SU-DHL-6 (cell line): ENCODE measurements at regions not wholly inside any gene's neighbourhood (a gene's known extent, or its start where the extent isn't known, plus 50 kb on each side); places are given as distances from the start of the nearest gene placed in this dataset.

Experiments
- H2AFZ ChIP-seq: fragments of 200-600 bp; sonication (generic); 2 replicates; pipeline ENCODE4 v1.6.1; 2014; ENCODE audit warnings: low read depth, mild to moderate bottlenecking, moderate library complexity, mixed read lengths, antibody characterized with exemption, low read length; ENCODE audit not compliant: severe bottlenecking
- H3F3A ChIP-seq: fragments of 200-600 bp; shearing (Covaris generic); 2 replicates; pipeline ENCODE4 v1.6.0; 2016; ENCODE audit warnings: antibody characterized with exemption, mild to moderate bottlenecking; ENCODE audit not compliant: insufficient read depth
- H3K27ac ChIP-seq: fragments of 200-600 bp; sonication (generic); 2 replicates; pipeline ENCODE4 v1.5.1; 2016; ENCODE audit warnings: low read depth, mild to moderate bottlenecking, low read length, moderate library complexity, mixed read lengths
- H3K27me3 ChIP-seq: fragments of 200-600 bp; sonication (generic), shearing (Covaris generic); 2 replicates; pipeline ENCODE4 v1.6.0; 2014; ENCODE audit warnings: mild to moderate bottlenecking, low read length
- H3K36me3 ChIP-seq: fragments of 200-600 bp; sonication (generic); 2 replicates; pipeline ENCODE4 v1.6.1; 2014; ENCODE audit warnings: mild to moderate bottlenecking, low read length, mixed read lengths
- H3K4me2 ChIP-seq: fragments of 300-600, 200-600 bp; shearing (Covaris generic), sonication (generic); 2 replicates; pipeline ENCODE4 v1.6.0; 2014; ENCODE audit warnings: low read length, low read depth, mild to moderate bottlenecking; ENCODE audit not compliant: poor library complexity, severe bottlenecking
- H3K4me3 ChIP-seq: fragments of 200-600 bp; sonication (generic); 2 replicates; pipeline ENCODE4 v1.5.1; 2014; ENCODE audit warnings: antibody characterized with exemption, low read length, mild to moderate bottlenecking, mixed read lengths; ENCODE audit not compliant: insufficient read depth, poor library complexity, severe bottlenecking
- H3K79me2 ChIP-seq: fragments of 200-600 bp; sonication (generic); 2 replicates; pipeline ENCODE4 v1.6.1; 2014; ENCODE audit warnings: mild to moderate bottlenecking, low read length, moderate library complexity; ENCODE audit not compliant: insufficient read depth
- H3K9ac ChIP-seq: fragments of 200-600 bp; sonication (generic); 2 replicates; pipeline ENCODE4 v1.7.0; 2014; ENCODE audit warnings: mild to moderate bottlenecking, low read length
- H3K9me2 ChIP-seq: fragments of 200-600 bp; sonication (generic); replicated peaks from 2 replicates; pipeline ENCODE4 v1.6.1; 2014; ENCODE audit warnings: low read length; ENCODE audit not compliant: insufficient read depth
- H3K9me3 ChIP-seq: fragments of 200-600 bp; sonication (generic); 2 replicates; pipeline ENCODE4 v1.6.1; 2014; ENCODE audit warnings: low read length, mixed read lengths; ENCODE audit not compliant: insufficient read depth
- H4K20me1 ChIP-seq: fragments of 200-600 bp; sonication (generic); 2 replicates; pipeline ENCODE4 v1.6.1; 2014; ENCODE audit warnings: low read depth, mild to moderate bottlenecking, antibody characterized with exemption, low read length, moderate library complexity, mixed read lengths
- EZH2phosphoT487 ChIP-seq: fragments of 200-600 bp; sonication (generic), shearing (Covaris generic); conservative IDR thresholded peaks from 2 replicates; pipeline ENCODE4 v1.6.1; 2018; ENCODE audit warnings: mild to moderate bottlenecking, antibody characterized with exemption, low read length, moderate library complexity, mixed read lengths
- TF ChIP-seq, protein P1 (sequence below): fragments of 200-600 bp; sonication (generic); IDR thresholded peaks from one replicate; pipeline ENCODE4 v1.5.1; 2017; ENCODE audit warnings: antibody characterized with exemption, mild to moderate bottlenecking, low read length, moderate library complexity; ENCODE audit not compliant: insufficient read depth, poor library complexity, severe bottlenecking

DNA sequence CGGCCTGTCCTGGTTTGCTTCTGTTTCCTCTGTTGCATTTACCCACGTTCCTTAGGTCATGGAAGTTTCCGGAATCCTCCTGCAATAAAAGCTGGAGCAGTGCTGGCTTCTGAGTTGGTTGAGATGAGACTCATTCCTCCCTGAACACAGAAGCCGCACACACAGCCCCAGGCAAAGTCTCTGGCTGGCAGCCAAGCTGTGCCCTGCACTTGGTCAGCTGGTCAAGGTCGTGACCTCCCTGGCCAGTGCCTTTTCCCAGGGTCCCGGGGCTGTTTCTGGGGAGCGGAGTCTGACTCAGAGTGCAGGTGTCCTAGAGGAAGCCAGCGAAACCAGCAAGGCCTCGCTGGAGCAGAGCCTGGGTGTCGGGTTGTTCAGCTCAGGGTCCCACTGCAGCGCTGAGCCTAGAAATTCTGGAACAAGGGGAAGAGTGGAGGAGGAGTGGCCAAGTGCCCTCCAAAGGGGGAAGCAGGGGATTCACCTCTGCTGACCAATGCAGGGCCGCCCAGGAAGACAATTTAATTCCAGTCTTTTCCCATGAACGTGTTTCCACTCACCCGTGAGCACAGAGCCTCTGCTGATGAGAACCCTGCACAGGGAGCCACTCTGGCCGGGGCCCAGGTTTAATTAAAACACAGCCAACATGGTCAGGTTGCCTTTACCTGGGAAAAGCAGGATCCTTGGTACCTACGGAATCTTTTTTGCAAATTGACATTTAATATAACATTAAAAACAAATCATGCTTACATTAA lies 245.5 kb upstream of the PPP2R2D start:
- Histone ChIP-seq H2AFZ (no peak overlapping the region), H3K4me3 (no peak overlapping the region), H3F3A (no peaks in the 10 kb centered on the region), H3K79me2 (no peaks in the 10 kb centered on the region), H4K20me1 (no peaks in the 10 kb centered on the region), H3K27ac (no peak overlapping the region), H3K4me2 (no peak overlapping the region), H3K36me3 (no peaks in the 10 kb centered on the region), H3K9me3 (no peaks in the 10 kb centered on the region), H3K9ac (no peak overlapping the region), H3K9me2 (no peaks in the 10 kb centered on the region), H3K27me3 (no peaks in the 10 kb centered on the region)
- TF ChIP-seq, protein P1, sequence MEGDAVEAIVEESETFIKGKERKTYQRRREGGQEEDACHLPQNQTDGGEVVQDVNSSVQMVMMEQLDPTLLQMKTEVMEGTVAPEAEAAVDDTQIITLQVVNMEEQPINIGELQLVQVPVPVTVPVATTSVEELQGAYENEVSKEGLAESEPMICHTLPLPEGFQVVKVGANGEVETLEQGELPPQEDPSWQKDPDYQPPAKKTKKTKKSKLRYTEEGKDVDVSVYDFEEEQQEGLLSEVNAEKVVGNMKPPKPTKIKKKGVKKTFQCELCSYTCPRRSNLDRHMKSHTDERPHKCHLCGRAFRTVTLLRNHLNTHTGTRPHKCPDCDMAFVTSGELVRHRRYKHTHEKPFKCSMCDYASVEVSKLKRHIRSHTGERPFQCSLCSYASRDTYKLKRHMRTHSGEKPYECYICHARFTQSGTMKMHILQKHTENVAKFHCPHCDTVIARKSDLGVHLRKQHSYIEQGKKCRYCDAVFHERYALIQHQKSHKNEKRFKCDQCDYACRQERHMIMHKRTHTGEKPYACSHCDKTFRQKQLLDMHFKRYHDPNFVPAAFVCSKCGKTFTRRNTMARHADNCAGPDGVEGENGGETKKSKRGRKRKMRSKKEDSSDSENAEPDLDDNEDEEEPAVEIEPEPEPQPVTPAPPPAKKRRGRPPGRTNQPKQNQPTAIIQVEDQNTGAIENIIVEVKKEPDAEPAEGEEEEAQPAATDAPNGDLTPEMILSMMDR, result no peak
- no peak for TF ChIP-seq EZH2phosphoT487

- Histone ChIP-seq H4K20me1 (no peaks in the 10 kb centered on the region), H3K27ac (no peak overlapping the region), H2AFZ (no peak overlapping the region), H3F3A (no peaks in the 10 kb centered on the region), H3K36me3 (no peaks in the 10 kb centered on the region), H3K9me2 (no peaks in the 10 kb centered on the region), H3K27me3 (no peaks in the 10 kb centered on the region), H3K9ac (no peak overlapping the region), H3K4me3 (no peak overlapping the region), H3K4me2 (no peak overlapping the region), H3K9me3 (no peaks in the 10 kb centered on the region), H3K79me2 (no peaks in the 10 kb centered on the region)
- TF ChIP-seq EZH2phosphoT487, result no peak
Measured at GRCh38 chr10:131656009-131656408, 244.8 kb upstream of the PPP2R2D start.

DNA sequence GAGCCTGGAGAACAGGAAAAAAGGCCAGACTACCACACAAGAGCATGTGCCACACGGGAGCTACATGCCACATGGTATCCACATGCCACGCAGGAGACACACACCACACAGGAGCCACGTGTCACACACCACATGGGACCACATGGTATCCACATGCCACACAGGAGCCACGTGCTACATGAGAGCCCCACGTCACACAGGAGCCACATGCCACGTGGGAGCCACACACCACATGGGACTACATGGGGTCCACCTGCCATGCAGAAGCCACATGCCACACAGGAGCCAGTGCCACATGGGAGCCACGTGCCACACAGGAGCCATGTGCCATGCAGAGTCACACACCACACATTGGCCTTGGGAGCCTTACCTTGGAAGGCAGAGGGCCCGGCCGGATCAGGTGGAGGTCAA lies 244.4 kb upstream of the PPP2R2D start:
- H2AFZ ChIP-seq, result no peak overlapping the region
- H3K9me2 ChIP-seq, result no peaks in the 10 kb centered on the region
- no peaks in the 10 kb centered on the region for H3F3A ChIP-seq
- no peak overlapping the region for H3K4me3 ChIP-seq
- no peaks in the 10 kb centered on the region for H3K79me2 ChIP-seq
- no peak overlapping the region for H3K4me2 ChIP-seq
- H3K9me3 ChIP-seq, result no peaks in the 10 kb centered on the region
- no peaks in the 10 kb centered on the region for H3K27me3 ChIP-seq
- no peak overlapping the region for H3K9ac ChIP-seq
- H3K36me3 ChIP-seq, result no peaks in the 10 kb centered on the region
- H3K27ac ChIP-seq, result no peak overlapping the region
- TF ChIP-seq, protein P1, result no peak
- no peak for TF ChIP-seq EZH2phosphoT487
- H4K20me1 ChIP-seq, result no peaks in the 10 kb centered on the region

DNA sequence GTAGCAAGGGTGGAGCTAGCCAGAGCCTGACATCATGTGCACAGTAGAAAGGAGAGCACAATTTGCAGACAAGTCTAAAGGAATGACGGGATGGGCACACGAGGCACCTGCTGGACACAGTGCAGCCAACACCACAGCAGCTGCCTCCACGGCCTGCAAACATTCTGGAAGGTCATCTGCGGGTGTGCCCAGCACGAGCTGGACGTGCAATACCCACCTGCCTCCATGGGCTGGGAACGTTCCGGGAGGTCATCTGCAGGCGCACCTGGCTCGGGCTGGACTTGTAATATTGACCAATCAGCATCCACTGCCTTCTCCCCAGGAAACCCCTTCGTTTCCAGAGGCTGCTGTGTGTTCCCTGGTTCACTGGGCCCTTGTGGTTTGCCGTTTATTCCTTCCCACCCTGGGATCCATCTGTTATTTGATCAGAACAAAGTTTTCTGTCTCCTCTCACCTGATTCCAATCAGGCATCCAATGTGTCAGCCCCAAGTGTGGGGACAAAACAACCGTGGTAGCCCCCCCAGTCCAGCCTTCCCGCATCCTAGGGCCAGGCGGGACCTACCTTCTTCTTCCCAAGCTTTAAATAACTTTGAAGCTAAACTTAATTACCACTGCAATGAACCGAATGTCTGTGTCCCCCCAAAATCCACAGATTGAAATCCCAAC lies 243.4 kb upstream of the PPP2R2D start:
- Histone ChIP-seq H2AFZ (no peak overlapping the region), H3K36me3 (no peaks in the 10 kb centered on the region), H3K27me3 (no peaks in the 10 kb centered on the region), H3K9me2 (no peaks in the 10 kb centered on the region), H3K79me2 (no peaks in the 10 kb centered on the region), H3K4me3 (no peak overlapping the region), H4K20me1 (no peaks in the 10 kb centered on the region), H3K9ac (no peak overlapping the region), H3K4me2 (no peak overlapping the region), H3F3A (no peaks in the 10 kb centered on the region), H3K27ac (no peak overlapping the region), H3K9me3 (no peaks in the 10 kb centered on the region)
- TF ChIP-seq, protein P1, result no peak
- TF ChIP-seq EZH2phosphoT487, result no peak
